GM13976 (cell line): ENCODE measurements at regions not wholly inside any gene's neighbourhood (a gene's known extent, or its start where the extent isn't known, plus 50 kb on each side); places are given as distances from the start of the nearest gene placed in this dataset.
"Not testable (repeated sequence)": the region's sequence is repeated elsewhere in the genome, so short reads cannot be mapped to it uniquely, and the experiment has no call there.

ENCODE experiments used
- DNase-seq: peaks from one replicate; pipeline ENCODE4 v3.0.0; 2012; ENCODE audit warnings: low spot score
- in situ Hi-C: fragments of 300-500 bp; cut with MboI; formaldehyde crosslinking; loops from one replicate; pipeline ENCODE4 v1.12.0; 2022; ENCODE audit warnings: low sequenced_read_pairs, mixed read lengths, inconsistent platforms; ENCODE audit not compliant: unreplicated experiment
- TF ChIP-seq, protein P1 (sequence below): IDR thresholded peaks from 2 replicates; pipeline ENCODE4 v1.5.1; 2012; ENCODE audit warnings: borderline replicate concordance, mild to moderate bottlenecking; ENCODE audit not compliant: insufficient read depth; ENCODE audit errors: extremely low read depth, missing control alignments, control extremely low read depth

DNA sequence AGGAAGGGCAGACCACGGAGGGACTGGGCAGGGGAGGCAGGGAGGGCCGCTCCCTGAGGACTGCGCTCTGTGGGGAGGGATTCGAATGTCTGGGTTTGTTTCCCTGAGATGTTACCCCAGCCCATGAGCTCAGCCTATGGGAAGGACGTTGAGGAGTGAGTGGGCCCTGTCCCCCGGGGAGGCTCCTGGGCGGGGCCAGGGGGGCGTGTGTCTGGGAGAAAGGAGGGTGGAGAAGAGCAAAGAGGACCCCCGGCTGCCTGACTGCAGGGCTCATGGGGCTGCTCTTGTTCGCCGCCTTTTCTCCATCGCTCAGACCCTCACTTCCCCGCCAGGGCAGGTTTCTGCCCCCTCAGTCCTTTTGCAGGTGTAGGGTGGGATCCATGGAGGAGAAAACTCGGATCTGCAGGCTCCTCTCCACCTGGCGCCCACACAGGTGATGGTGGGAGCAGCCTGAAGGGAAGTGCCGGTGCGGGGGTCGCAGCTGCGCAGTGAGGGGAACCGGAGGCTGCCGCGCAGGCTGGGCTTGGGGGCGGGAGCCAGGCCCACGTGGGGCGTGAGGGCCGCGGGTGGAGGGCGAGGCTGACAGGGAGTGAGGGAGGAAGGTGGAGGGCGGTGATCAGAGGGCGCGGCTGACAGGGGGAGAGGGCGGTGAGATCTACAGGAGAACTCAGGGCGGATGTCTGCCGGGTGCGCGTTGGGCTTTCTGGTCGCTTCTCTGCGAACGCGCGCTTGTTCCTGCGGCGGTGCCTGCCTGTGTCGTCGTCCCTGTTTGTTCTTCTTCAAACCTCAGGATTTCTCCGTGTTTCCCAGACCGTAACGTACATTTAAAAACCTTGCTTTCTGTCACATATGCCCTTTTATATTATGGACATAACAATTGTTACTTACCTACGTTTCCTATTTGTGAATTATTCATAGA lies 198.2 kb upstream of the NPAP1 start:
- in situ Hi-C loops, DNase-seq: not testable (repeated sequence)

DNA sequence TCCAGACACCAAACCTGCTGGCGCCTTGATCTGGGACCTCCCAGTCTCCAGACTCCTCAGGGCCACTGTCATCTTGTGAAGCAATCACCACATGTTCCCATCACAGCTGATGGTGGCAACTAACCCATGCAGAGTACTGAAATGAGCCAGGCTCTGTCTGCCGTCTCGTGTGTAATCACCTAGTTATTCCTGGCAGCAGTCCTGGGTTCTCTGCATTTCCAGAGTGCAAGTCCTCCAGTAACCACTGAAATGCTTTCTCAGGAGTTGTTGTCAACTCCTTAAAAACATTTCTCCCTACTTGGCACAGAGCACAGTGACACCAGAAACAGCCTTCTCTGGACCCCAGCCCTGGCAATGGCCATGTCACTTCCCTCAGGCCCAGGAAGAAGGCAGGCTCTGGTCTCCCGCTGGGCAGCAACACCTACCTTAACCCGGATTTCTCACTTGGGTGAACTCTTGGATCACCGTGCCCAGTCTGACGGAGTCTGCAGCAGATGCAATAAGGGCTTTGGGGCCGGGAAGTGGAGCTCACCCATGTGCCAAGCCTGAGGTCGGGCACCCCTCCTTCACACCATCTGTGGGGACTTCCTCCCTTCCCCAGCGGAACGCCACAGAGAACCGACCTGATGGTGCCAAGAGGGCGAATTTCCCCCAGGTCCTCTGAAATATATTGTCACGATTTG lies 189.5 kb upstream of the NPAP1 start:
- in situ Hi-C loops = not testable (repeated sequence)
- peak; percentile 2 for DNase-seq

DNA sequence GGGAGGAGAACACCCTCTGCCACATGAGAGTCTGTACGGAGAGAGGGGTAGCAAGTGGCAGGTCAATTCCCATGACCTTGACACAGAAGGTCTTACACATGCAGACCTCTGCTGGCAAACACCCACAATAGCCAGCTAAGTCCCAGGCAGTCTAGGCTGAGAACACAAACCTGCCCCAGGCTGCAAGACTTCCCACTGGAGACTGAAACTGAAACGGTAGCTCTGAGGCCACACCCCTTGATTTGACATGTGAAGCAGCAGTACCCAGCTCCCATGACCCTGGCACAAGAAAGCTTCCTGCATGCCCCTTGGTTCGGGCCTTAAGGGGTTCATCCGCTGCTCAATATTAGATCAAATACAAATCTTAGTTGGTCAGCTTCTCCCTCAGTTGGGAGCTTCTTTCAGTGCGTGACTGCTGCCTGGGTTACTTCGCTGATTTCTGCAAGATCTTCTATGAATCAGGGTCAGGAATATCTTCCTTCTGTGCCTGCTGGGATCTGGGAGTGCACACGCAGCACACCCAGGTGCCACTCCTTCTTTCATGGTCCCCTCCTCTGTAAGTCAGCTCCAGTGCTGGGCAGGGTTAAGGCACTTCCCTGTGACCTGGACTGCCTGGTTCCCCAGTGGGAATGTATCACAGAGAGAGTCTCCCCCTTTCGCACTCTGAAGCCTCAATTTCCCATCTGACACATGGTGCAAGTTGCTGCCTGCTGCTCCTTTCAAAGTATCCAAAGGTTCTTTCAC lies 187.2 kb upstream of the NPAP1 start:
- in situ Hi-C loops, DNase-seq: not testable (repeated sequence)

DNA sequence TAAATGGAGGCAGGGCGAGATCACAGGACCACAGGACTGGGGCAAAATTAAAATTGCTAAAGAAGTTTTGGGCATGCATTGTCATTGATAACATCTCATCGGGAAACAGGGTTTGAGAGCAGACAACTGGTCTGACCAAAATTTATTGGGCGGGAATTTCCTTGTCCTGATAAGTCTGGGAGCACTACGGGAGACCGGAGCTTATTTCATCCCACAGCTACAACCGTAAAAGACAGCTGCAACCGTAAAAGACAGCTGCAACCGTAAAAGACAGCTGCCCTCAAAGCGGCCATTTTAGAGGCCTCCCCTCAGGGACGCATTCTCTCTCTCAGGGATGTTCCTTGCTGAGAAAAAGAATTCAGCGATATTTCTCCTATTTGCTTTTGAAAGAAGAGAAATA lies 170.4 kb upstream of the NPAP1 start:
- DNase-seq, in situ Hi-C loops: not testable (repeated sequence)

DNA sequence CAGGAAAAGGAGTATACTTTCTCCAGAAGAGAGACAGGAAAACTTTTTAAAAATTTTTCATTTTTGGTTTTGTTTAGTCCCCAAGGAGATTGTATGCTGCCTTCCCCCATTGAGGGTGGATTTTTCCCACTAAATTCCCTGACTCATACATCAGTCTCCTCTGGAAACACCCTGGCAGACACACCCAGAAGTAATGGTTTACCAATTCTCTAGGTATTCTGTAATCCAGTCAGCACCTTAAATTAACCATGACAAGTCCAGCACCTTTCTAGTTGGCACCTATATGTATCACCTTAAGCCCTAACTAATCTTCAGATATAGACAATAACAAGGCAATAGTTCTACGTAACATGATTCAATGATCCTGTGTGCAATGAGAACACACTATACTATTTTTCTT lies 165.9 kb upstream of the NPAP1 start:
- in situ Hi-C loops, DNase-seq: not testable (repeated sequence)

DNA sequence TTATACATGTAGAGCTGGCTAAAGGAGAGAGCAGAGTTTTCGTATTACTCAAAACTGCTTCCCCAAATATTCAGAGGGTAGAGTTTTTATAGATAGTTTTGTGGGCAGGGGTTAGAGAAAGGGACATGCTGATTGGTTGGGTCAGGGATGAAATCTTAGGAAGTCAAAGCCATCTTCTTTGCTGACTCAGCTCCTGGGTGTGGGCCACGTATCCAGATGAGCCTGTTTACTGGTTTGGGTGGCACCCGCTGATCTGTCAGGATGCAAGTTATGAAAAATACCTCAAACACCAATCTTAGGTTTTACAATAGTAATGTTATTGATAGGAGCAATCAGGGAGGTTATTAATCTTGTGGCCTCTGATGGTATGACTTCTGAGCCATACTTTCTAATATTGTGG lies 164.0 kb upstream of the NPAP1 start:
- DNase-seq, in situ Hi-C loops: not testable (repeated sequence)

DNA sequence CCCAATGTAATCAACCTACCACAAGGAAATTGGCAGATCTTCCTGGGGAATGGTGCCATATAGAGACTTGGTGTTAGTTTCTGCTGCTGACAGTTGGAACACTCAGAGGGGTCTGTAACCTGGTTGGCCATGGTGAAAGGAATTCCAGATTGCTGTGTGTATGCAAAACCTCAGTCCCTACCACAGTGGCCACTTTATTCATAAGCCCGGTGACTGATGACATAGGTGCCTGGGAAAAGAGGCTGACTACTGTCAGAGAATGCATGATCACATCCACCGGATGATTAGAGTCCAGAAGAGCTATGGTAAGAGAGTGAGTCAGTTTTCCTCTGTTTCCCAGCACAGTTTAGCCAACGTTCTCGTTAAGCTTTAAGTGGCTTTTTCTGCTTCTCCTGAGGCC lies 156.8 kb upstream of the NPAP1 start:
- not testable (repeated sequence) for DNase-seq

DNA sequence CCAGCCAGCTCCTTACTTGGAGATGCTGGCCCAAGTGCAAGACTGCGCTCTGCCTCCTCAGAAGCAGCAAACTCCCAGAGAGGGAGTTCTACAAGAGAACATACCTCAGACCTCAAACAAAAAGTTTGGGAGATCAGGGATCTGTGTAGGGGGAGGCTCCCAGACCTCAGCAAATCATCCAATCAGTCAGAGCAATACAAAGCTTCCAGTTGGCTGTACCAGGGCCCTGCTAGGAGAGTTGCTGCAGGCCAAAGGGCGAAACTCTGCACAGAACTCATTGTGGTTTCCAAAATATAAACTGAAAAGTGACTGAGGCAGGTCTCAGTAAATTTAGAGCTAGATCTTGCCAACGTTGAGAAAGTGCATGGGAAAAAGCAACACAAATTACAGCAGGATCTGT lies 144.3 kb upstream of the NPAP1 start:
- DNase-seq = not testable (repeated sequence)
- in situ Hi-C loops = loop anchor here (10.0 kb wide), 1 partner anchor 206 kb away; no protein-coding TSS in a partner anchor

More for the DNA sequence above, 156.8 kb upstream of the NPAP1 start:
- in situ Hi-C loops = not testable (repeated sequence)

DNA sequence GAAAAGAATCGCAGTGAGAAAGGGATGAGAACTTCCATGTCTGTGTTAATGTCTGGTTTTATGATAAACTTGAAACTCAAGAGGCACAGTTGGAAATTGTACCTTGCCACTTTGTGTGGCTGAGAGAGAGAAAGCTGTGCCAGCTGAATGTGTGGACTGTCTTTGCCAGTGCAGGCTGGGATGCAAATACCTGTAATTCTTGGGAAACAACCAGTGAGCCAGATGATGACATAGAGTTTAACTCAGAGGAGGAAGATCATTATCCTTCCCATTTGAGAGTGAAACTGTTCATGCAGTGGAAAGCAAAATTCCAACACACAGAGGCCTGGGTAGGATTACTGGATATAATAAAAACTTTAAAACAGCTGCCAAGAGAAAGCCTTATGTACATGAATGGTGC lies 141.5 kb upstream of the NPAP1 start:
- in situ Hi-C loops = loop anchor here (10.0 kb wide), 1 partner anchor 209 kb away; no protein-coding TSS in a partner anchor
- not testable (repeated sequence) for DNase-seq

DNA sequence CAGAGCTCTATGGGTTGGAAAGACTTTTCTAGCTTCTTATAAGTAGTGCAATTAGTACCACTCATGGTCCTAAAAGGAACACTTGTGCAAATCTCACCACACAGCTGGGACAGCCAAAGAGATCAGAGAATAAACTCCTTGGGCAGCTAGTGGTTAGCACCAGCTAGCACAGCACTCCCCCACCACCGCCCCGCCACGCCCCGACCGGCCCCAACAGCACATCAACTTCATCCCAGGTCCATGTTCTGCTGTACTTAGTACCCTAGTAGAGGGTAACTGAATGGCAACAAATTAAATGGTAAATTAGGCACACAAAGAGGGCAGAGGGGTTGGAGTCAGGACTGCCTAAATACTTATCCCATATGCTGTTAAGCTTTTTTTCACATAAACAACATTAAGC lies 118.3 kb upstream of the NPAP1 start:
- DNase-seq, in situ Hi-C loops: not testable (repeated sequence)

DNA sequence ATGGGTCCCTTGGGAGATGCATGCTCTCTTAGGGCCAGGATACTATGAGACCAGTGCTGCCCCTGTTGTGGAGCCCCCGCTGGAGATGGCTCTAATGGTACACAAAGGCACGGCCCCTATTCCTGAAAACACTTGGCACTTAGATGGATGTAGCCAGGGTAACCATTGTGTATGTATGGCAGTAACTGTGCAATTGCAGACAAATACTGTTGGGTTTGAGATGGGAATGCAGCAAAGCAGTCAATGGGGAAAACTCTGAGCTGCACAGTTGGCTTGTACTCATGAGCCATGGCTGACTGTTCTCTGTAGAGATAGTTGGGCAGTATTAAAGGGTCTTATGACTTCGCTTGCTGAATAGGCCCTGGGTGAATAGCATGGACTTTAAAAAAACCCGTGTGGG lies 67.9 kb upstream of the NPAP1 start:
- in situ Hi-C loops = no loop called here
- TF ChIP-seq, protein P1, sequence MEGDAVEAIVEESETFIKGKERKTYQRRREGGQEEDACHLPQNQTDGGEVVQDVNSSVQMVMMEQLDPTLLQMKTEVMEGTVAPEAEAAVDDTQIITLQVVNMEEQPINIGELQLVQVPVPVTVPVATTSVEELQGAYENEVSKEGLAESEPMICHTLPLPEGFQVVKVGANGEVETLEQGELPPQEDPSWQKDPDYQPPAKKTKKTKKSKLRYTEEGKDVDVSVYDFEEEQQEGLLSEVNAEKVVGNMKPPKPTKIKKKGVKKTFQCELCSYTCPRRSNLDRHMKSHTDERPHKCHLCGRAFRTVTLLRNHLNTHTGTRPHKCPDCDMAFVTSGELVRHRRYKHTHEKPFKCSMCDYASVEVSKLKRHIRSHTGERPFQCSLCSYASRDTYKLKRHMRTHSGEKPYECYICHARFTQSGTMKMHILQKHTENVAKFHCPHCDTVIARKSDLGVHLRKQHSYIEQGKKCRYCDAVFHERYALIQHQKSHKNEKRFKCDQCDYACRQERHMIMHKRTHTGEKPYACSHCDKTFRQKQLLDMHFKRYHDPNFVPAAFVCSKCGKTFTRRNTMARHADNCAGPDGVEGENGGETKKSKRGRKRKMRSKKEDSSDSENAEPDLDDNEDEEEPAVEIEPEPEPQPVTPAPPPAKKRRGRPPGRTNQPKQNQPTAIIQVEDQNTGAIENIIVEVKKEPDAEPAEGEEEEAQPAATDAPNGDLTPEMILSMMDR = no peak
- DNase-seq = no peak

DNA sequence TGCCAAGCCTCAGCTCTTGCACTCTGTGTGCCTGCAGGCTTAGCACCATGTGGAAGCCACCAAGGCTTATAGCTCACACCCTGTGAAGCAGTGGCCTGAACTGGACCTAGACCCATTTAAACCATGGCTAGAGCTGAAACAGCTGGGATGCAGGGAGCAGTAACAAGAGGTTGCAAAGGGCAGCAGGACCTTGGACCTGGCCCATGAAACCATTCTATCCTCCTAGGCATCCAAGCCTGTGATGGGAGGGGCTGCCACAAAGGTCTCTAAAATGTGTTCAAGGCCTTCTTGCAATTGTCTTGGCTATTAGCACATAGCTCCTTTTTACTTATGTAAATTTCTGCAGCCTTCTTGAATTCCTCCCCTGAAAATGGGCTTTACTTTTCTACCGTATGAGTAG lies 57.9 kb upstream of the NPAP1 start:
- in situ Hi-C loops = no loop called here
- TF ChIP-seq, protein P1 = no peak
- no peak for DNase-seq
